ENCODE measurements at regions not wholly inside any gene's neighbourhood (a gene's known extent, or its start where the extent isn't known, plus 50 kb on each side); places are given as distances from the start of the nearest gene placed in this dataset.

DNA sequence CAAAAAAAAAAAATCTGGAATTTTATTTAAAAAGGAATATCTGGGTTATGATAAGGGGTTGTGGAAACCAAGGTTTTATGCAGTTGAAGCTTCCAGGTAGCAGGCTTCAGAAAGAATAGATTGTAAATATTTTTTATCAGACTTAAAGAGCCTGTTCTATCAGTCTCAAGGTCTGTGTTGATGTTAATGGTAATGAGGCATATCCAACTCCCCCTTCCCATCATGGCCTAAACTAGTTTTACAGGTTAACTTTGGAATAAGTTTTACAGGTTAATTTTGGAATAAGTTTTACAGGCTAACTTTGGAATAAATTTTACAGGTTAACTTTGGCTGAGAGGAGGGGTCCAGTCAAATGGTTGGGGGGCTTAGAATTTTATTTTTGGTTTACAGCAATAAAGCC is 92.4 kb downstream of the CD24 start:
- TF ChIP-seq GATA2 (IDR thresholded peaks at IDR 0.05; ENCODE audit: low read depth, low read length) (no peak), GATA3 (IDR thresholded peaks at IDR 0.05; ENCODE audit: low read depth, low read length) (no peak)

Measured in SH-SY5Y (cell line).